ENCODE measurements at regions not wholly inside any gene's neighbourhood (a gene's known extent, or its start where the extent isn't known, plus 50 kb on each side); places are given as distances from the start of the nearest gene placed in this dataset.

GRCh38 chr4:138063581-138063980, 178.6 kb downstream of the SLC7A11 start:
- POLR2A ChIA-PET, result no interaction called here
- H3K9me3 ChIP-seq (replicated peaks; ENCODE audit: control insufficient read depth, insufficient read depth, low read length), result no peaks in the 10 kb centered on the region

More at GRCh38 chr4:138063581-138063980, 178.6 kb downstream of the SLC7A11 start:
- Histone ChIP-seq H3K27me3 (ENCODE audit: control insufficient read depth in 2 of 2, insufficient read depth in 2 of 2, low read length in 2 of 2) (no peaks in the 10 kb centered on the region), H3K9ac (replicated peaks; ENCODE audit: extremely low read depth, insufficient read depth, low read length) (no peak overlapping the region), H3K4me1 (ENCODE audit: control insufficient read depth, extremely low read depth, insufficient read depth, low read length) (peaks cover 8% of the 10 kb centered on the region), H3K27ac (ENCODE audit: insufficient read depth, low read depth, low read length) (no peak overlapping the region), H4K20me1 (replicated peaks; ENCODE audit: control insufficient read depth, extremely low read depth, insufficient read depth, low read length) (no peaks in the 10 kb centered on the region), H3K9me1 (replicated peaks; ENCODE audit: control insufficient read depth, extremely low read depth, insufficient read depth, low read length) (no peaks in the 10 kb centered on the region), H3K79me2 (ENCODE audit: control insufficient read depth, insufficient read depth, low read length) (no peaks in the 10 kb centered on the region), H2AFZ (ENCODE audit: low read depth, low read length) (no peak overlapping the region), H3K4me2 (ENCODE audit: insufficient read depth, low read length) (no peak overlapping the region), H3K4me3 (replicated peaks in 1 of 3; ENCODE audit: insufficient read depth in 1 of 3, low read depth in 1 of 3, low read length in 3 of 3) (no peak overlapping the region), H3K36me3 (ENCODE audit: control insufficient read depth in 2 of 2, extremely low read depth in 1 of 2, insufficient read depth in 2 of 2, low read length in 2 of 2) (no peaks in the 10 kb centered on the region)
- CTCF ChIA-PET, result interaction anchor here (0.9 to 2.7 kb wide), 4 partner anchors 10 to 27 kb away, joined by 3 to 34 read pairs (median 15); no protein-coding TSS in a partner anchor
- no peak for FAIRE-seq
- no TSS peak for BruUV-seq (replicated peaks)
- DNase-seq (ENCODE audit: low read depth, low spot score), result no peak
- TF ChIP-seq EZH2 (IDR thresholded peaks at IDR 0.05; ENCODE audit: borderline replicate concordance, low read depth, low read length, severe bottlenecking) (no peak), CTCF (IDR thresholded peaks at IDR 0.05; ENCODE audit: extremely low read depth in 1 of 2, insufficient read depth in 1 of 2, low read depth in 1 of 2, low read length in 2 of 2) (no peak), POLR2A (IDR thresholded peaks at IDR 0.05; ENCODE audit: low read depth, low read length) (no peak), MAX (IDR thresholded peaks at IDR 0.05; ENCODE audit: insufficient read depth, insufficient read length) (no peak)
- dilution Hi-C loops (cut with MboI; ENCODE audit: extremely low pct_ligation_motif_present, low sequenced_read_pairs), result no loop called here
- intact Hi-C loops (cut with micrococcal nuclease), result loop anchor here (1.0 kb wide), 1 partner anchor 27 kb away; no protein-coding TSS in a partner anchor

Data from endothelial cell of umbilical vein (primary cell).